ENCODE measurements at regions not wholly inside any gene's neighbourhood (a gene's known extent, or its start where the extent isn't known, plus 50 kb on each side); places are given as distances from the start of the nearest gene placed in this dataset.

DNA sequence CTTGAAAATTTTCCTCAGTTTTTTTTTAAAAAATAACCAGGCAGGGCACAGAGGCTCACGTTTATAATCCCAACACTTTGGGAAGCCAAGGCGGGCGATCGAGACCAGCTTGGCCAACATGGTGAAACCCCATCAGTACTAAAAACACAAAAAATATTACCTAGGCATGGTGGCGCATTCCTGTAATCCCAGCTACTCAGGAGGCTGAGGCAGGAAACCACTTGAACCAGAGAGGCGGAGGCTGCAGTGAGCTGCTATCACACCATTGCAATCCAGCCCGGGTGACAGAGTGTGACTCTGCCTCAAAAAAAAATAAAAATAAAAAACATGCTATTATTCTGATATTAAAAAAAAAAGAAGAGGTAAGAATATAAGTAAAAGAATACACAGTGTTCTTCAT is 191.0 kb downstream of the ZEB2 start:
- intact Hi-C loops (cut with DNase I): no loop called here
- no peak overlapping the region for H3K4me3 ChIP-seq

DNA sequence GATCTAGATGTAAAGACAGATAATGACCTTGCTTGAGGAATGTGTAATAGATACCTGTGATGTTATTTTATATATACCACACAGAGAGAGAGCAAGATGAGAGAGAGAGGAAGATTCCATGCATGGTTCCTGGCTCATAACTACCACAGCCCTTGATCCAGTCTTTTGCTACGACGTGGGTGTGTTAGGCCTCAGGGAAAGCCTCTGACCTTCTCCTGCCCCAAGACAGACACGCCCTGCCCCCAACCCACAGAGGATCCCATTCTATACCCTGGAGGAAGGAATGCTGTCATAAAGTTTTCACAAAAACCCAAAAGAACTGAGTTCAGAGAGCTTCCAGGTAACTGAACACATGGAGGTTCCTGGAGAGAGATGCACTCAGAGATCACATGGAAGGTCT is 193.1 kb downstream of the ZEB2 start:
- TF ChIP-seq, protein P1, sequence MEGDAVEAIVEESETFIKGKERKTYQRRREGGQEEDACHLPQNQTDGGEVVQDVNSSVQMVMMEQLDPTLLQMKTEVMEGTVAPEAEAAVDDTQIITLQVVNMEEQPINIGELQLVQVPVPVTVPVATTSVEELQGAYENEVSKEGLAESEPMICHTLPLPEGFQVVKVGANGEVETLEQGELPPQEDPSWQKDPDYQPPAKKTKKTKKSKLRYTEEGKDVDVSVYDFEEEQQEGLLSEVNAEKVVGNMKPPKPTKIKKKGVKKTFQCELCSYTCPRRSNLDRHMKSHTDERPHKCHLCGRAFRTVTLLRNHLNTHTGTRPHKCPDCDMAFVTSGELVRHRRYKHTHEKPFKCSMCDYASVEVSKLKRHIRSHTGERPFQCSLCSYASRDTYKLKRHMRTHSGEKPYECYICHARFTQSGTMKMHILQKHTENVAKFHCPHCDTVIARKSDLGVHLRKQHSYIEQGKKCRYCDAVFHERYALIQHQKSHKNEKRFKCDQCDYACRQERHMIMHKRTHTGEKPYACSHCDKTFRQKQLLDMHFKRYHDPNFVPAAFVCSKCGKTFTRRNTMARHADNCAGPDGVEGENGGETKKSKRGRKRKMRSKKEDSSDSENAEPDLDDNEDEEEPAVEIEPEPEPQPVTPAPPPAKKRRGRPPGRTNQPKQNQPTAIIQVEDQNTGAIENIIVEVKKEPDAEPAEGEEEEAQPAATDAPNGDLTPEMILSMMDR (IDR thresholded peaks at IDR 0.05): no peak
- intact Hi-C loops (cut with DNase I): no loop called here
- H3K4me3 ChIP-seq: no peak overlapping the region
- DNase-seq: no peak
- no peak overlapping the region for H3K9ac ChIP-seq (ENCODE audit: low read depth in 2 of 2, low read length in 2 of 2)
- H3K27ac ChIP-seq: no peak overlapping the region
- no peaks in the 10 kb centered on the region for H3K27me3 ChIP-seq
- no peaks in the 10 kb centered on the region for H3K36me3 ChIP-seq
- no peaks in the 10 kb centered on the region for H3K9me3 ChIP-seq
- no peaks in the 10 kb centered on the region for H3K4me1 ChIP-seq

More for the DNA sequence above, 191.0 kb downstream of the ZEB2 start:
- Histone ChIP-seq H3K9me3 (no peaks in the 10 kb centered on the region), H3K4me1 (peaks cover 4% of the 10 kb centered on the region), H3K27ac (no peak overlapping the region), H3K9ac (ENCODE audit: low read depth in 2 of 2, low read length in 2 of 2) (no peak overlapping the region), H3K36me3 (no peaks in the 10 kb centered on the region), H3K27me3 (no peaks in the 10 kb centered on the region)
- no peak for DNase-seq
- TF ChIP-seq, protein P1 (IDR thresholded peaks at IDR 0.05): no peak

DNA sequence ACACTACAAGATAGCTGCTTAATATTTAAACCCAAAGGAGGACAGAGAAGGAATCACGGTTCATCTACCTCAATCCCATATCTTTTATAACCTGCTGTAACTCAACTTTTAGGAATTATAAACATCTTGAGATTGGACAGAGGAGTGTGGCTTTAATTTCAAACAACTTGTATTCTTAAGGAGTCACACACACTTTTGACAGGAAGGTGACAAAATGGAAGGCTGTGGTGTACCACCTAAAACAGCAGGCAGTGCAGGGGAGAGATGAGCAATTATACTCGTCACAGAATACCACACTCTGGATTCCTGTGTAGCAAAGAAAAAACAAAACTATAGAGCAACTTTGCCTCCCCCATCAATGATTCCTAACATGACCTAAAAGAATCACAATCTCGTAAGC is 194.8 kb downstream of the ZEB2 start:
- Histone ChIP-seq H3K36me3 (no peaks in the 10 kb centered on the region), H3K9me3 (no peaks in the 10 kb centered on the region), H3K4me1 (no peaks in the 10 kb centered on the region), H3K27ac (no peak overlapping the region), H3K27me3 (no peaks in the 10 kb centered on the region), H3K9ac (ENCODE audit: low read depth in 2 of 2, low read length in 2 of 2) (no peak overlapping the region), H3K4me3 (no peak overlapping the region)
- intact Hi-C loops (cut with DNase I): no loop called here
- TF ChIP-seq, protein P1 (IDR thresholded peaks at IDR 0.05): no peak
- DNase-seq: no peak

DNA sequence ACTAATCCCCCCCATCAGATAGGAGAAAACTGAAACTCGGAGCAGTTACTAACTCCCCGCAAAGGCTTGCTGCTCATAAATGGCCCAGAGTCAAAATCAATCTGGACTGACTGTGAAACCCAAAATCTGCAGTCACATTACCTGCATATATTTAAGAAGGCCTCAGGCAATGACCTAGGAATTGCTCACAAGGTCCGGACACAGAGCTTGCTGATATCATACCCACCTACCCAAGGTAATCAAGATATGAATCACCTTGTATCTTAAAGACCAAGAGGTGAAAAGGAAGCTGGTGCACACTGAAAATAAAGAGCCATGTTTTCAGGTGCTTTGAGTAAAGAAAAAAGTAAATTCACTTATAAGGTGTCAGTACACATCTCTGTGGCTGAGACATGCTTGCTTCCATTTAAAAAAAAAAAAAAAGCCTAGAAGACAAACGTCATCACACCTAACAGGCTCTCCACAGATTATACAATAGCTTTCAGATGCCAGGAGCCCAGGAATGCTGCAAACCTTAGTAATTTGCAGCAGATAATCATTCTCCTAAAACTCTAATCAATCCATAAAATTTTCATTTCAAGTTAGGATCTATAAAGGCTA is 195.4 kb downstream of the ZEB2 start:
- H3K27me3 ChIP-seq: no peaks in the 10 kb centered on the region
- no peaks in the 10 kb centered on the region for H3K9me3 ChIP-seq
- H3K36me3 ChIP-seq: no peaks in the 10 kb centered on the region
- no peak for DNase-seq
- intact Hi-C loops (cut with DNase I): no loop called here
- H3K4me1 ChIP-seq: no peaks in the 10 kb centered on the region
- no peak overlapping the region for H3K9ac ChIP-seq (ENCODE audit: low read depth in 2 of 2, low read length in 2 of 2)
- no peak overlapping the region for H3K4me3 ChIP-seq
- TF ChIP-seq, protein P1 (IDR thresholded peaks at IDR 0.05): no peak
- no peak overlapping the region for H3K27ac ChIP-seq

DNA sequence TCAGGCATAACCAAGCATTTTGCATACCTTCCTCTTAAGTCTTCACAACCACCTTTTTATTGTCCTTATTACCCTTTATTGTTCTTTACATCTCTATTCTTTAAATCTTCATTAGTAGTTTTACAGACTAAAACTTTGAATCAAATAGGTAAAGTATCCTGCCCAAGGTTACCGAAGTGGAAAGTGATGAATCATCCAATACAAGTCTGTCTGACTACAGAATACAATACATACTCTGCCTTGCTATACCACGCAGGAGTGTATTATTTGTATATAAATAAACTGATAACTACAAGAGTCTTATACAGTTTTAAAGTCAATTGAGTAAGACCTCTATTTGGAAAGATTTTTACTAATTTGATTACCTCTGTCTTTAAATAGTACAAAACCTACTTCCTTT is 196.0 kb downstream of the ZEB2 start:
- intact Hi-C loops (cut with DNase I): no loop called here
- no peak for DNase-seq
- no peaks in the 10 kb centered on the region for H3K4me1 ChIP-seq
- H3K9me3 ChIP-seq: no peaks in the 10 kb centered on the region
- H3K27me3 ChIP-seq: no peaks in the 10 kb centered on the region
- no peak overlapping the region for H3K4me3 ChIP-seq
- no peak overlapping the region for H3K9ac ChIP-seq (ENCODE audit: low read depth in 2 of 2, low read length in 2 of 2)
- TF ChIP-seq, protein P1 (IDR thresholded peaks at IDR 0.05): no peak
- H3K27ac ChIP-seq: no peak overlapping the region
- H3K36me3 ChIP-seq: no peaks in the 10 kb centered on the region
